Fibroblast of mammary gland (primary cell): ENCODE measurements at regions not wholly inside any gene's neighbourhood (a gene's known extent, or its start where the extent isn't known, plus 50 kb on each side); places are given as distances from the start of the nearest gene placed in this dataset.
"Not testable (repeated sequence)": the region's sequence is repeated elsewhere in the genome, so short reads cannot be mapped to it uniquely, and the experiment has no call there.

Experiments
- DNase-seq: peaks from one replicate; pipeline ENCODE4 v3.0.0-alpha.2; 2010; ENCODE audit warnings: low read depth
- H3K4me3 ChIP-seq: 2 replicates; pipeline ENCODE4 v1.5.1; 2011; ENCODE audit warnings: low read depth, mild to moderate bottlenecking, low read length, moderate library complexity; ENCODE audit not compliant: control insufficient read depth
- CTCF ChIP-seq: conservative IDR thresholded peaks from 2 replicates; pipeline ENCODE4 v1.5.1; 2011; ENCODE audit warnings: low read depth, low read length, inconsistent platforms; ENCODE audit not compliant: control insufficient read depth, insufficient read depth

- no peak for DNase-seq
- H3K4me3 ChIP-seq = no peak overlapping the region
- no peak for TF ChIP-seq CTCF
Measured at GRCh38 chr21:33998402-33998801, 75.0 kb upstream of the MRPS6 start.

DNA sequence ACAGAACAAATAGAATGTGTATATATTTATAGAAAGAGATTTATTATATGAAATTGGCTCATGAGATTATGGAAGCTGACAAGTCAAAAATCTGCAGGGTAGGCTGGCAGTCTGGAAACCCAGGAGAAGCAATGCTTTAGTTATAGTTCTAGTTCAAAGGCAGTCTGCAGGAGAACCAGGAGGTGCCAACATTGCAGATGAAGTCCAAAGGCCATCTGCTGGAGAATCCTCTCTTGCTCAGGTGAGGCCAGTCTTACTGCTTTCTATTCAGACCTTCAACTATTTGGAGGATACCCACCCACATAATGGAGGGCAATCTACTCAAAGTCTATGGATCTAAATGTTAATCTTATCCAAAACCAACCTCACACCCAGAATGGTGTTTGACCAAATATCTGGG, 75.9 kb upstream of the MRPS6 start:
- TF ChIP-seq CTCF = no peak
- H3K4me3 ChIP-seq = no peak overlapping the region
- no peak for DNase-seq

- DNase-seq = no peak
- H3K4me3 ChIP-seq = no peak overlapping the region
- no peak for TF ChIP-seq CTCF
Measured at GRCh38 chr21:33994373-33994772, 78.8 kb upstream of the ATP5PO start.

- TF ChIP-seq CTCF = no peak
- DNase-seq = no peak
- no peak overlapping the region for H3K4me3 ChIP-seq
Measured at GRCh38 chr21:33993286-33994231, 78.0 kb upstream of the ATP5PO start.

- not testable (repeated sequence) for DNase-seq
Measured at GRCh38 chr21:33992412-33992811, 76.8 kb upstream of the ATP5PO start.

GRCh38 chr21:33991133-33991532, 75.5 kb upstream of the ATP5PO start:
- no peak for DNase-seq
- TF ChIP-seq CTCF = no peak
- no peak overlapping the region for H3K4me3 ChIP-seq

More at GRCh38 chr21:33992412-33992811, 76.8 kb upstream of the ATP5PO start:
- H3K4me3 ChIP-seq = not testable (repeated sequence)

DNA sequence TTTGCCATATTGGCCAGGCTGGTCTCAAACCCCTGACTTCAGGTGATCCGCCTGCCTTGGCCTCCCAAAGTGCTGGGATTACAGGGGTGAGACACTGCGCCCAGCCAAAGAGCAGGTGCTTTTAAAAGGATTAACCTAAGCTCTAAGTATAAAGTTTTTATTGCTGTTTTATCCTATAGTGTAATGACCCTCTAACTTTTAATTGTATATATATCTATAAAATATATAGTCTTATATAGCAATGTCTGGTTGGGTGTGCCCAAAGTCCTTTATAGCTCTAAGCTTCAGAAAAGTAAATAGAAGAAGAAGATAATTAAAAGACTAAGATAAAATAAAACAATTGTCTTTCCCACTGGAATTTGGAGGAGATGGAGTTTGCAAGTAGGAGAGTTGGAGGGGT, 73.8 kb upstream of the ATP5PO start:
- TF ChIP-seq CTCF = no peak
- no peak for DNase-seq
- no peak overlapping the region for H3K4me3 ChIP-seq
